ENCODE measurements at regions not wholly inside any gene's neighbourhood (a gene's known extent, or its start where the extent isn't known, plus 50 kb on each side); places are given as distances from the start of the nearest gene placed in this dataset.

GRCh38 chr2:129492548-129492947, 486.9 kb upstream of the RAB6C start:
- Histone ChIP-seq H3K9me3 (ENCODE audit: control insufficient read depth in 4 of 4, low read length in 3 of 4) (peaks cover 0 to 2% (median 0%) of the 10 kb centered on the region in 4 donors), H3K4me3 (ENCODE audit: low read depth in 1 of 3, low read length in 3 of 3) (no peak overlapping the region), H3K27ac (ENCODE audit: low read depth in 1 of 2, low read length in 2 of 2) (no peak overlapping the region), H3K27me3 (ENCODE audit: control insufficient read depth in 4 of 4, insufficient read depth in 4 of 4, low read length in 3 of 4) (peaks cover 0 to 8% (median 1%) of the 10 kb centered on the region in 4 donors), H3K9ac (ENCODE audit: low read depth in 1 of 2, low read length in 2 of 2) (no peak overlapping the region), H3K4me1 (ENCODE audit: control insufficient read depth in 4 of 4, insufficient read depth in 4 of 4, low read length in 3 of 4) (no peaks in the 10 kb centered on the region), H3K36me3 (ENCODE audit: control insufficient read depth in 4 of 4, insufficient read depth in 3 of 4, low read depth in 1 of 4, low read length in 3 of 4) (no peaks in the 10 kb centered on the region)
- 79% methylated on average over 4 of the region's 4 CpGs for WGBS
- DNase-seq (ENCODE audit: low spot score): no peak
- TF ChIP-seq RXRA (IDR thresholded peaks at IDR 0.05): no peak
- TF ChIP-seq GABPA (IDR thresholded peaks at IDR 0.05 in 1 of 2, conservative IDR thresholded peaks at IDR 0.05 in 1 of 2): no peak
- TF ChIP-seq HNF4G (IDR thresholded peaks at IDR 0.05): no peak

GRCh38 chr2:129499747-129500146, 479.7 kb upstream of the RAB6C start:
- no peaks in the 10 kb centered on the region for H3K4me1 ChIP-seq (ENCODE audit: control insufficient read depth in 4 of 4, insufficient read depth in 4 of 4, low read length in 3 of 4)
- WGBS: 50% methylated on average over 2 of the region's 2 CpGs
- TF ChIP-seq ATF3 (IDR thresholded peaks at IDR 0.05): no peak
- TF ChIP-seq JUND (IDR thresholded peaks at IDR 0.05): no peak
- no peak for TF ChIP-seq HNF4A (conservative IDR thresholded peaks at IDR 0.05)
- no peak for TF ChIP-seq SP1 (IDR thresholded peaks at IDR 0.05)
- TF ChIP-seq FOXA2 (IDR thresholded peaks at IDR 0.05): no peak
- TF ChIP-seq REST (IDR thresholded peaks at IDR 0.05): no peak
- TF ChIP-seq GABPA (IDR thresholded peaks at IDR 0.05 in 1 of 2, conservative IDR thresholded peaks at IDR 0.05 in 1 of 2): no peak
- no peak for TF ChIP-seq YY1 (IDR thresholded peaks at IDR 0.05)
- no peak for TF ChIP-seq HNF4G (IDR thresholded peaks at IDR 0.05)
- no peak for TF ChIP-seq RAD21 (IDR thresholded peaks at IDR 0.05)
- TF ChIP-seq MAX (IDR thresholded peaks at IDR 0.05): no peak
- no peak for TF ChIP-seq FOXA1 (IDR thresholded peaks at IDR 0.05)
- no peak for TF ChIP-seq NR2F2 (IDR thresholded peaks at IDR 0.05)
- no peak for TF ChIP-seq ZBTB33 (IDR thresholded peaks at IDR 0.05)
- TF ChIP-seq EGR1 (IDR thresholded peaks at IDR 0.05; ENCODE audit: low read depth in 2 of 2): no peak
- no peak for TF ChIP-seq CTCF (IDR thresholded peaks at IDR 0.05; ENCODE audit: low read depth, low read length, missing input control)
- TF ChIP-seq TAF1 (conservative IDR thresholded peaks at IDR 0.05): no peak
- TF ChIP-seq RXRA (IDR thresholded peaks at IDR 0.05): no peak

More at GRCh38 chr2:129499747-129500146, 479.7 kb upstream of the RAB6C start:
- peaks cover 0 to 3% (median 1%) of the 10 kb centered on the region in 4 donors for H3K27me3 ChIP-seq (ENCODE audit: control insufficient read depth in 4 of 4, insufficient read depth in 4 of 4, low read length in 3 of 4)
- H3K9ac ChIP-seq (ENCODE audit: low read depth in 1 of 2, low read length in 2 of 2): no peak overlapping the region
- DNase-seq (ENCODE audit: low spot score): no peak
- no peaks in the 10 kb centered on the region for H3K36me3 ChIP-seq (ENCODE audit: control insufficient read depth in 4 of 4, insufficient read depth in 3 of 4, low read depth in 1 of 4, low read length in 3 of 4)
- no peaks in the 10 kb centered on the region for H3K9me3 ChIP-seq (ENCODE audit: control insufficient read depth in 4 of 4, low read length in 3 of 4)
- H3K27ac ChIP-seq (ENCODE audit: low read depth in 1 of 2, low read length in 2 of 2): no peak overlapping the region
- no peak overlapping the region for H3K4me3 ChIP-seq (ENCODE audit: low read depth in 1 of 3, low read length in 3 of 3)

Data from liver (tissue), 8 donors.